ENCODE measurements at regions not wholly inside any gene's neighbourhood (a gene's known extent, or its start where the extent isn't known, plus 50 kb on each side); places are given as distances from the start of the nearest gene placed in this dataset.

DNA sequence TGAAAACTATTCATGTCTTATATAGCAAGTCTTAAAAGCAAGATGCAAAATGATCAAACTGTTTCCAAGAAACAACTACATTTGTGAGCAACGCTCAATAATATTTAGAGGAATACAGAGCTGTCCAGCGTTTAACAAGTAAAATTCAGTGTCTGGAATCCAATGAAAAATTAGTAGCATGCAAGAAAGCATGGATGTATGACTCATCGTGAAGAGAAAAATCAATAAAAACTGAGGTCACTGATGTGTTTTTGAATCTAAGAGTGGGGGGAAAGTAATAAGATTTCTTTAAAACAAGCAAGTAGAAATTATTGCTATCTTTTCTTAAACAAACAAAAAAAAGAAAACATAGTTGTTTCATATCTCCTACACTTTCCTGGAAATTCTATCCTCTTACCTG lies 600.3 kb upstream of the GOLIM4 start:
- TF ChIP-seq, protein P1, sequence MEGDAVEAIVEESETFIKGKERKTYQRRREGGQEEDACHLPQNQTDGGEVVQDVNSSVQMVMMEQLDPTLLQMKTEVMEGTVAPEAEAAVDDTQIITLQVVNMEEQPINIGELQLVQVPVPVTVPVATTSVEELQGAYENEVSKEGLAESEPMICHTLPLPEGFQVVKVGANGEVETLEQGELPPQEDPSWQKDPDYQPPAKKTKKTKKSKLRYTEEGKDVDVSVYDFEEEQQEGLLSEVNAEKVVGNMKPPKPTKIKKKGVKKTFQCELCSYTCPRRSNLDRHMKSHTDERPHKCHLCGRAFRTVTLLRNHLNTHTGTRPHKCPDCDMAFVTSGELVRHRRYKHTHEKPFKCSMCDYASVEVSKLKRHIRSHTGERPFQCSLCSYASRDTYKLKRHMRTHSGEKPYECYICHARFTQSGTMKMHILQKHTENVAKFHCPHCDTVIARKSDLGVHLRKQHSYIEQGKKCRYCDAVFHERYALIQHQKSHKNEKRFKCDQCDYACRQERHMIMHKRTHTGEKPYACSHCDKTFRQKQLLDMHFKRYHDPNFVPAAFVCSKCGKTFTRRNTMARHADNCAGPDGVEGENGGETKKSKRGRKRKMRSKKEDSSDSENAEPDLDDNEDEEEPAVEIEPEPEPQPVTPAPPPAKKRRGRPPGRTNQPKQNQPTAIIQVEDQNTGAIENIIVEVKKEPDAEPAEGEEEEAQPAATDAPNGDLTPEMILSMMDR (IDR thresholded peaks at IDR 0.05; ENCODE audit: low read length): no peak
- no peak for TF ChIP-seq EZH2 (IDR thresholded peaks at IDR 0.05; ENCODE audit: borderline replicate concordance, low read length)
- Histone ChIP-seq H4K20me1 (ENCODE audit: insufficient read depth, low read length) (no peaks in the 10 kb centered on the region), H3K9me3 (ENCODE audit: low read length) (no peaks in the 10 kb centered on the region), H3F3A (ENCODE audit: insufficient read depth, low read length) (no peaks in the 10 kb centered on the region), H3K36me3 (ENCODE audit: insufficient read depth, low read length) (no peaks in the 10 kb centered on the region), H3K9me2 (ENCODE audit: low read depth, low read length) (no peaks in the 10 kb centered on the region), H3K4me1 (ENCODE audit: insufficient read depth, low read length, severe bottlenecking) (no peaks in the 10 kb centered on the region), H3K27ac (ENCODE audit: low read depth, low read length, poor library complexity, severe bottlenecking) (no peak overlapping the region), H3K79me2 (ENCODE audit: insufficient read depth, low read length) (no peaks in the 10 kb centered on the region), H3K4me3 (ENCODE audit: low read depth, low read length, poor library complexity, severe bottlenecking) (no peak overlapping the region), H3K4me2 (ENCODE audit: low read length) (no peak overlapping the region), H3K27me3 (ENCODE audit: insufficient read depth, low read length) (no peaks in the 10 kb centered on the region), H3K9ac (ENCODE audit: low read length) (no peak overlapping the region), H2AFZ (ENCODE audit: low read length) (no peak overlapping the region)

- H3K4me1 ChIP-seq (ENCODE audit: insufficient read depth, low read length, severe bottlenecking): no peaks in the 10 kb centered on the region
- no peaks in the 10 kb centered on the region for H3K9me3 ChIP-seq (ENCODE audit: low read length)
- no peak overlapping the region for H3K27ac ChIP-seq (ENCODE audit: low read depth, low read length, poor library complexity, severe bottlenecking)
- H3K36me3 ChIP-seq (ENCODE audit: insufficient read depth, low read length): no peaks in the 10 kb centered on the region
- no peak for TF ChIP-seq EZH2 (IDR thresholded peaks at IDR 0.05; ENCODE audit: borderline replicate concordance, low read length)
- TF ChIP-seq, protein P1 (IDR thresholded peaks at IDR 0.05; ENCODE audit: low read length): no peak
- H4K20me1 ChIP-seq (ENCODE audit: insufficient read depth, low read length): no peaks in the 10 kb centered on the region
- no peaks in the 10 kb centered on the region for H3K27me3 ChIP-seq (ENCODE audit: insufficient read depth, low read length)
- H3F3A ChIP-seq (ENCODE audit: insufficient read depth, low read length): no peaks in the 10 kb centered on the region
- no peaks in the 10 kb centered on the region for H3K9me2 ChIP-seq (ENCODE audit: low read depth, low read length)
- H3K9ac ChIP-seq (ENCODE audit: low read length): no peak overlapping the region
- no peak overlapping the region for H3K4me3 ChIP-seq (ENCODE audit: low read depth, low read length, poor library complexity, severe bottlenecking)
- H3K4me2 ChIP-seq (ENCODE audit: low read length): no peak overlapping the region
- H2AFZ ChIP-seq (ENCODE audit: low read length): no peak overlapping the region
- H3K79me2 ChIP-seq (ENCODE audit: insufficient read depth, low read length): no peaks in the 10 kb centered on the region
Measured at GRCh38 chr3:168693870-168694269, 598.1 kb upstream of the GOLIM4 start.

GRCh38 chr3:168688267-168688666 lies 592.5 kb upstream of the GOLIM4 start:
- H3F3A ChIP-seq (ENCODE audit: insufficient read depth, low read length): no peaks in the 10 kb centered on the region
- no peaks in the 10 kb centered on the region for H4K20me1 ChIP-seq (ENCODE audit: insufficient read depth, low read length)
- TF ChIP-seq, protein P1 (IDR thresholded peaks at IDR 0.05; ENCODE audit: low read length): no peak
- TF ChIP-seq EZH2 (IDR thresholded peaks at IDR 0.05; ENCODE audit: borderline replicate concordance, low read length): no peak

More at GRCh38 chr3:168688267-168688666, 592.5 kb upstream of the GOLIM4 start:
- H3K4me2 ChIP-seq (ENCODE audit: low read length): no peak overlapping the region
- H3K9me2 ChIP-seq (ENCODE audit: low read depth, low read length): no peaks in the 10 kb centered on the region
- no peak overlapping the region for H2AFZ ChIP-seq (ENCODE audit: low read length)
- no peak overlapping the region for H3K4me3 ChIP-seq (ENCODE audit: low read depth, low read length, poor library complexity, severe bottlenecking)
- H3K79me2 ChIP-seq (ENCODE audit: insufficient read depth, low read length): no peaks in the 10 kb centered on the region
- no peaks in the 10 kb centered on the region for H3K9me3 ChIP-seq (ENCODE audit: low read length)
- no peak overlapping the region for H3K9ac ChIP-seq (ENCODE audit: low read length)
- H3K36me3 ChIP-seq (ENCODE audit: insufficient read depth, low read length): no peaks in the 10 kb centered on the region
- no peaks in the 10 kb centered on the region for H3K4me1 ChIP-seq (ENCODE audit: insufficient read depth, low read length, severe bottlenecking)
- no peak overlapping the region for H3K27ac ChIP-seq (ENCODE audit: low read depth, low read length, poor library complexity, severe bottlenecking)
- H3K27me3 ChIP-seq (ENCODE audit: insufficient read depth, low read length): no peaks in the 10 kb centered on the region
